Vagina (tissue), 2 donors: ENCODE measurements at regions not wholly inside any gene's neighbourhood (a gene's known extent, or its start where the extent isn't known, plus 50 kb on each side); places are given as distances from the start of the nearest gene placed in this dataset.

ENCODE experiments used
- CTCF ChIP-seq, 3 experiments: fragments of 450-650 bp in 2 of 3; fragments of 200-600 bp in 1 of 3; sonication (generic) in 1 of 3; IDR thresholded peaks; one replicate each; pipeline ENCODE4 v1.5.1; 2017 to 2019; ENCODE audit warnings: antibody characterized with exemption in 3 of 3, mild to moderate bottlenecking in 2 of 3, moderate library complexity in 2 of 3
- POLR2A ChIP-seq, 2 donors: fragments of 450-650 bp; IDR thresholded peaks; one replicate each; pipeline ENCODE4 v1.6.1; 2017; ENCODE audit warnings: antibody characterized with exemption in 2 of 2, mild to moderate bottlenecking in 2 of 2, moderate library complexity in 2 of 2
- POLR2AphosphoS5 ChIP-seq, 2 donors: sonication (generic); formaldehyde crosslinking; IDR thresholded peaks; one replicate each; pipeline ENCODE4 v1.9.0; 2017; ENCODE audit warnings: antibody characterized with exemption in 2 of 2, mild to moderate bottlenecking in 2 of 2, low read depth in 1 of 2; ENCODE audit not compliant: insufficient read depth in 1 of 2

- TF ChIP-seq CTCF (IDR thresholded peaks at IDR 0.05), result no peak
- no peak for TF ChIP-seq POLR2AphosphoS5 (IDR thresholded peaks at IDR 0.05; ENCODE audit: insufficient read depth in 1 of 2, low read depth in 1 of 2)
- TF ChIP-seq POLR2A (IDR thresholded peaks at IDR 0.05), result no peak
These were observed 299.6 kb upstream of the GJE1 start for GRCh38 chr6:141833001-141833655.
